ENCODE measurements at regions not wholly inside any gene's neighbourhood (a gene's known extent, or its start where the extent isn't known, plus 50 kb on each side); places are given as distances from the start of the nearest gene placed in this dataset.

DNA sequence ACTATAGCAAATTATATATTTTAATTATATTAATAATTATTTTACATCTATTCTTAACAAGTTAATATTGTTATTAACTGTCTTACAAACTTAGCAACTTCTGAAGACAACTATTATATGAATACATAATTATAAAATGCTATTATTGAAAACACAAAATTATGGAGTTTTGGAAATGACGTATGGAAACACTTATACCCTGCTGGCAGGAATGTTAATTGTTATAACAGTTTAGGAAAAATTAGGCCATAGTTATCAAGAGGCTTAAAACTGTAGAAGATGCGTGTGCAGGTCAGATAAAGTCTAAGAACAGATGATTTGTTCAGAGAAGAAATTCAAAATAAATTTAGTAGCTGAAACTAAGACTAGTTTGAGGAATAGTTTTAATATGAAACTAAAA, 211.7 kb downstream of the FAT4 start:
- TF ChIP-seq ZFP3 (CRISPR knock-in tag; IDR thresholded peaks at IDR 0.05) (no peak), ZNF565 (CRISPR knock-in tag; conservative IDR thresholded peaks at IDR 0.05; ENCODE audit: low read depth) (no peak), RARB (CRISPR knock-in tag; IDR thresholded peaks at IDR 0.05) (no peak), GLIS3 (CRISPR knock-in tag; IDR thresholded peaks at IDR 0.05) (no peak), ISL1 (CRISPR knock-in tag; IDR thresholded peaks at IDR 0.05) (no peak), TOX (CRISPR knock-in tag; IDR thresholded peaks at IDR 0.05; ENCODE audit: borderline replicate concordance) (no peak), SNAI2 (CRISPR knock-in tag; IDR thresholded peaks at IDR 0.05) (no peak), PATZ1 (CRISPR knock-in tag; IDR thresholded peaks at IDR 0.05; ENCODE audit: borderline replicate concordance) (no peak)
- TF ChIP-seq, protein P1, sequence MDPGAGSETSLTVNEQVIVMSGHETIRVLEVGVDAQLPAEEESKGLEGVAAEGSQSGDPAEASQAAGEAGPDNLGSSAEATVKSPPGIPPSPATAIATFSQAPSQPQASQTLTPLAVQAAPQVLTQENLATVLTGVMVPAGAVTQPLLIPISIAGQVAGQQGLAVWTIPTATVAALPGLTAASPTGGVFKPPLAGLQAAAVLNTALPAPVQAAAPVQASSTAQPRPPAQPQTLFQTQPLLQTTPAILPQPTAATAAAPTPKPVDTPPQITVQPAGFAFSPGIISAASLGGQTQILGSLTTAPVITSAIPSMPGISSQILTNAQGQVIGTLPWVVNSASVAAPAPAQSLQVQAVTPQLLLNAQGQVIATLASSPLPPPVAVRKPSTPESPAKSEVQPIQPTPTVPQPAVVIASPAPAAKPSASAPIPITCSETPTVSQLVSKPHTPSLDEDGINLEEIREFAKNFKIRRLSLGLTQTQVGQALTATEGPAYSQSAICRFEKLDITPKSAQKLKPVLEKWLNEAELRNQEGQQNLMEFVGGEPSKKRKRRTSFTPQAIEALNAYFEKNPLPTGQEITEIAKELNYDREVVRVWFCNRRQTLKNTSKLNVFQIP (CRISPR knock-in tag; IDR thresholded peaks at IDR 0.05; ENCODE audit: borderline replicate concordance, low read depth): no peak
